HCT116 (cell line): ENCODE measurements at regions not wholly inside any gene's neighbourhood (a gene's known extent, or its start where the extent isn't known, plus 50 kb on each side); places are given as distances from the start of the nearest gene placed in this dataset.

Experiments
- ATAC-seq: fragments of 200-7000 bp; cut with Tn5 transposase; 2 replicates; pipeline ENCODE4 v1.9.1; 2020; ENCODE audit warnings: mild to moderate bottlenecking, moderate library complexity
- BruUV-seq: library from RNA; stranded (reverse); fragments of 400-500 nt; replicated peaks from 2 replicates; lab custom pipeline; 2021; lab: Mats Ljungman, UMichigan
- CTCF ChIA-PET: fragments of 300-600 bp; sonication (Branson Sonifier 250); formaldehyde crosslinking; loops from one replicate; lab custom pipeline; 2021; ENCODE audit warnings: antibody characterized with exemption; lab: Charles Lee
- POLR2A ChIA-PET: fragments of 300-600, 350-600 bp; sonication (Branson Sonifier 250); formaldehyde crosslinking; loops from one replicate; lab custom pipeline; 2021; ENCODE audit warnings: antibody characterized with exemption; lab: Charles Lee
- RAD21 ChIA-PET, 2 experiments: fragments of 300-600 bp; sonication (Branson Sonifier 250); formaldehyde crosslinking; loops; one replicate each; lab custom pipeline; 2023; ENCODE audit warnings: low total read pairs in 2 of 2; ENCODE audit not compliant: uncharacterized antibody in 2 of 2, unreplicated experiment in 2 of 2, low non-redundant PET in 1 of 2; lab: Charles Lee
- DNase-seq: peaks from one replicate; pipeline ENCODE4 v3.0.0-alpha.2; 2010; ENCODE audit warnings: low read depth, low spot score
- H2AFZ ChIP-seq: fragments of 200-600 bp; shearing (Covaris generic), sonication (generic); 2 replicates; pipeline ENCODE4 v1.6.1; 2017; ENCODE audit warnings: low read depth, mixed run types, mixed read lengths, antibody characterized with exemption, low read length; ENCODE audit not compliant: poor library complexity, severe bottlenecking
- H3K27ac ChIP-seq: 2 replicates; pipeline ENCODE4 v1.5.1; 2012; ENCODE audit warnings: low read depth, low read length
- H3K27me3 ChIP-seq: fragments of 200-600 bp; sonication (generic); 2 replicates; pipeline ENCODE4 v1.6.1; 2016; ENCODE audit warnings: mixed run types, low read length, mixed read lengths; ENCODE audit not compliant: insufficient read depth
- H3K36me3 ChIP-seq, 2 experiments: fragments of 200-500 bp in 1 of 2; fragments of 200-600 bp in 1 of 2; sonication (Bioruptor generic) in 1 of 2; sonication (generic) in 1 of 2; 2 replicates each; pipeline versions ENCODE4 v1.5.1 to v1.6.1; 2014 to 2016; ENCODE audit warnings: low read length in 2 of 2, inconsistent platforms in 1 of 2, mixed read lengths in 1 of 2, mixed run types in 1 of 2; ENCODE audit not compliant: insufficient read depth in 2 of 2, control insufficient read depth in 1 of 2
- H3K4me1 ChIP-seq, 2 experiments: fragments of 200-600 bp in 1 of 2; sonication (generic) in 1 of 2; 2 replicates each; pipeline versions ENCODE4 v1.5.1 to v1.6.1; 2012 to 2017; ENCODE audit warnings: low read length in 2 of 2, inconsistent platforms in 1 of 2, mild to moderate bottlenecking in 1 of 2, mixed read lengths in 1 of 2, mixed run types in 1 of 2, moderate library complexity in 1 of 2; ENCODE audit not compliant: insufficient read depth in 2 of 2, control insufficient read depth in 1 of 2
- H3K4me2 ChIP-seq: fragments of 200-600 bp; sonication (generic); 2 replicates; pipeline ENCODE4 v1.6.1; 2017; ENCODE audit warnings: mixed run types, low read length, mixed read lengths
- H3K4me3 ChIP-seq, 2 experiments: fragments of 200-600 bp in 1 of 2; sonication (generic) in 1 of 2; replicated peaks in 1 of 2; 2 replicates each; pipeline ENCODE4 v1.5.1; 2011 to 2016; ENCODE audit warnings: low read length in 2 of 2, control low read depth in 1 of 2, low read depth in 1 of 2, mild to moderate bottlenecking in 1 of 2, mixed read lengths in 1 of 2, mixed run types in 1 of 2
- H3K79me2 ChIP-seq: fragments of 200-600 bp; sonication (generic); 2 replicates; pipeline ENCODE4 v1.6.1; 2017; ENCODE audit warnings: mild to moderate bottlenecking, mixed run types, low read length, moderate library complexity, mixed read lengths; ENCODE audit not compliant: insufficient read depth
- H3K9ac ChIP-seq: fragments of 200-600 bp; sonication (generic); 2 replicates; pipeline ENCODE4 v1.6.1; 2016; ENCODE audit warnings: low read length, mixed read lengths
- H3K9me2 ChIP-seq: fragments of 200-600 bp; sonication (generic), shearing (Covaris generic); 2 replicates; pipeline ENCODE4 v1.6.1; 2017; ENCODE audit warnings: mixed run types, mild to moderate bottlenecking, moderate library complexity; ENCODE audit not compliant: insufficient read depth
- H3K9me3 ChIP-seq, 2 experiments: fragments of 200-500 bp in 1 of 2; fragments of 200-600 bp in 1 of 2; sonication (Bioruptor generic) in 1 of 2; sonication (generic) in 1 of 2; 2 replicates each; pipeline ENCODE4 v1.6.1; 2014 to 2017; ENCODE audit warnings: low read length in 2 of 2, mixed read lengths in 2 of 2, inconsistent platforms in 1 of 2, low read depth in 1 of 2, mild to moderate bottlenecking in 1 of 2, mixed run types in 1 of 2, moderate library complexity in 1 of 2; ENCODE audit not compliant: control insufficient read depth in 1 of 2, insufficient read depth in 1 of 2
- H4K20me1 ChIP-seq: fragments of 200-600 bp; sonication (generic), shearing (Covaris generic); 2 replicates; pipeline ENCODE4 v1.6.1; 2017; ENCODE audit warnings: mixed run types, mild to moderate bottlenecking, moderate library complexity; ENCODE audit not compliant: insufficient read depth
- ATF3 ChIP-seq: IDR thresholded peaks from 2 replicates; pipeline ENCODE4 v1.6.1; 2012
- CEBPB ChIP-seq: IDR thresholded peaks from 2 replicates; pipeline ENCODE4 v1.6.1; 2012; ENCODE audit warnings: low read depth
- EGR1 ChIP-seq: IDR thresholded peaks from 2 replicates; pipeline ENCODE4 v1.6.1; 2012; ENCODE audit warnings: low read depth
- EZH2 ChIP-seq: fragments of 200-600 bp; sonication (generic); IDR thresholded peaks from 2 replicates; pipeline ENCODE4 v1.6.1; 2017; ENCODE audit warnings: antibody characterized with exemption, mixed run types
- EZH2phosphoT487 ChIP-seq: fragments of 200-600 bp; IDR thresholded peaks from 2 replicates; pipeline ENCODE4 v1.6.1; 2018; ENCODE audit warnings: antibody characterized with exemption, borderline replicate concordance
- JUND ChIP-seq: IDR thresholded peaks from 2 replicates; pipeline ENCODE4 v1.6.1; 2012
- MAX ChIP-seq: IDR thresholded peaks from 2 replicates; pipeline ENCODE4 v1.6.1; 2012
- POLR2A ChIP-seq: IDR thresholded peaks from 2 replicates; pipeline ENCODE4 v1.7.0; 2011; ENCODE audit warnings: borderline replicate concordance; ENCODE audit not compliant: insufficient read depth, insufficient read length; ENCODE audit errors: extremely low read depth
- POLR2AphosphoS5 ChIP-seq: IDR thresholded peaks from 2 replicates; pipeline ENCODE4 v1.6.1; 2011; ENCODE audit warnings: mild to moderate bottlenecking, low read depth, low read length, moderate library complexity
- SRF ChIP-seq: IDR thresholded peaks from 2 replicates; pipeline ENCODE4 v1.6.1; 2012; ENCODE audit warnings: low read depth
- ZBTB33 ChIP-seq: IDR thresholded peaks from 2 replicates; pipeline ENCODE4 v1.6.1; 2011; ENCODE audit warnings: mild to moderate bottlenecking, low read length, moderate library complexity; ENCODE audit not compliant: insufficient replicate concordance; ENCODE audit errors: extremely low read depth
- ZFX ChIP-seq: fragments of 450-650 bp; IDR thresholded peaks from 2 replicates; pipeline ENCODE4 v1.6.1; 2017
- ZNF274 ChIP-seq: fragments of 200-500 bp; sonication (Bioruptor generic); IDR thresholded peaks from 2 replicates; pipeline ENCODE4 v1.6.1; 2014; ENCODE audit warnings: mild to moderate bottlenecking, low read depth, low read length, inconsistent platforms
- intact Hi-C: fragments of 100-400 bp; cut with micrococcal nuclease; formaldehyde crosslinking; loops from 2 replicates; pipeline ENCODE4 v1.10.0; 2022

- TF ChIP-seq ZBTB33, result no peak
- no peak for TF ChIP-seq POLR2AphosphoS5
- no peak for TF ChIP-seq JUND
- TF ChIP-seq EZH2phosphoT487, result no peak
- TF ChIP-seq ZFX, result no peak
- TF ChIP-seq SRF, result no peak
- TF ChIP-seq EZH2, result no peak
- TF ChIP-seq, all 23 proteins: peak for 0
- H3K4me1 ChIP-seq, result no peaks in the 10 kb centered on the region
- ATAC-seq (no peak), DNase-seq (no peak)
- H3K4me3 ChIP-seq, result no peak overlapping the region
- no peaks in the 10 kb centered on the region for H4K20me1 ChIP-seq
- no peaks in the 10 kb centered on the region; a peak in 1 of 4 replicates for H3K36me3 ChIP-seq
- H2AFZ ChIP-seq, result no peak overlapping the region
- POLR2A ChIA-PET, result no interaction called here
- no peaks in the 10 kb centered on the region for H3K79me2 ChIP-seq
- no peak overlapping the region for H3K4me2 ChIP-seq
- CTCF ChIA-PET, result no interaction called here
- peaks cover 0 to 11% of the 10 kb centered on the region in 2 experiments; a peak in 2 of 4 replicates for H3K9me3 ChIP-seq
- no TSS peak for BruUV-seq
- intact Hi-C loops, result no loop called here
- H3K27me3 ChIP-seq, result no peaks in the 10 kb centered on the region
- H3K9me2 ChIP-seq, result no peaks in the 10 kb centered on the region
- RAD21 ChIA-PET, result no interaction called here
- no peak overlapping the region for H3K27ac ChIP-seq
- no peak overlapping the region for H3K9ac ChIP-seq
Measured at GRCh38 chr21:35448876-35449599, 399.9 kb upstream of the RUNX1 start.

GRCh38 chr21:35444391-35444790 lies 395.3 kb upstream of the RUNX1 start:
- H3K9ac ChIP-seq, result no peak overlapping the region
- no peaks in the 10 kb centered on the region for H3K36me3 ChIP-seq
- DNase-seq (no peak), ATAC-seq (no peak)
- CTCF ChIA-PET, result no interaction called here
- no peaks in the 10 kb centered on the region for H3K9me2 ChIP-seq
- BruUV-seq, result no TSS peak
- no peaks in the 10 kb centered on the region for H3K27me3 ChIP-seq
- intact Hi-C loops, result no loop called here
- RAD21 ChIA-PET, result interaction anchor here in 1 of 2 experiments (0.6 kb wide), 1 partner anchor 43 kb away, joined by 3 read pairs; no protein-coding TSS in a partner anchor
- H3K9me3 ChIP-seq, result no peaks in the 10 kb centered on the region
- no peaks in the 10 kb centered on the region for H3K79me2 ChIP-seq
- no peak overlapping the region for H3K4me2 ChIP-seq
- no peak overlapping the region for H3K27ac ChIP-seq
- H2AFZ ChIP-seq, result no peak overlapping the region
- POLR2A ChIA-PET, result no interaction called here
- H3K4me1 ChIP-seq, result no peaks in the 10 kb centered on the region
- no peaks in the 10 kb centered on the region for H4K20me1 ChIP-seq
- H3K4me3 ChIP-seq, result no peak overlapping the region
- no peak for TF ChIP-seq ZNF274
- no peak for TF ChIP-seq CEBPB
- no peak for TF ChIP-seq POLR2A
- no peak for TF ChIP-seq MAX
- TF ChIP-seq EGR1, result no peak
- TF ChIP-seq ATF3, result no peak
- TF ChIP-seq ZBTB33, result no peak
